HG03060 (cell line): ENCODE measurements at regions not wholly inside any gene's neighbourhood (a gene's known extent, or its start where the extent isn't known, plus 50 kb on each side); places are given as distances from the start of the nearest gene placed in this dataset.

Experiments used
- ATAC-seq: cut with Tn5 transposase; IDR thresholded peaks from one replicate; pipeline ENCODE4 v1.9.1; 2021; ENCODE audit warnings: low read depth, moderate number of reproducible peaks; ENCODE audit not compliant: unreplicated experiment

- no peak for ATAC-seq
Measured at GRCh38 chr2:18804536-18804935, 215.2 kb upstream of the NT5C1B start.

GRCh38 chr2:18803141-18803939 is 214.0 kb upstream of the NT5C1B start:
- no peak for ATAC-seq

- ATAC-seq = no peak
Measured at GRCh38 chr2:18800240-18800971, 211.0 kb upstream of the NT5C1B start.

- no peak for ATAC-seq
Measured at GRCh38 chr2:18799397-18799796, 210.0 kb upstream of the NT5C1B start.

GRCh38 chr2:18797133-18797845 is 207.9 kb upstream of the NT5C1B start:
- no peak for ATAC-seq

- ATAC-seq = no peak
Measured at GRCh38 chr2:18795906-18796305, 206.5 kb upstream of the NT5C1B start.

GRCh38 chr2:18792684-18793083 is 203.3 kb upstream of the NT5C1B start:
- no peak for ATAC-seq

- ATAC-seq = no peak
Measured at GRCh38 chr2:18792226-18792629, 202.9 kb upstream of the NT5C1B start.

- ATAC-seq = no peak
Measured at GRCh38 chr2:18791172-18791797, 201.9 kb upstream of the NT5C1B start.

GRCh38 chr2:18790509-18791171 is 201.3 kb upstream of the NT5C1B start:
- ATAC-seq = no peak

GRCh38 chr2:18788592-18788991 is 199.2 kb upstream of the NT5C1B start:
- ATAC-seq = no peak

GRCh38 chr2:18787726-18788125 is 198.4 kb upstream of the NT5C1B start:
- no peak for ATAC-seq

- no peak for ATAC-seq
Measured at GRCh38 chr2:18784245-18784644, 194.9 kb upstream of the NT5C1B start.

GRCh38 chr2:18781541-18782280 is 192.3 kb upstream of the NT5C1B start:
- ATAC-seq = no peak

GRCh38 chr2:18777250-18777812 is 188.0 kb upstream of the NT5C1B start:
- no peak for ATAC-seq

- no peak for ATAC-seq
Measured at GRCh38 chr2:18771212-18771611, 181.8 kb upstream of the NT5C1B start.

GRCh38 chr2:18763338-18763737 is 174.0 kb upstream of the NT5C1B start:
- no peak for ATAC-seq

- ATAC-seq = no peak
Measured at GRCh38 chr2:18762667-18763066, 173.3 kb upstream of the NT5C1B start.

- ATAC-seq = no peak
Measured at GRCh38 chr2:18754286-18754685, 164.9 kb upstream of the NT5C1B start.
